Left lung (tissue), 4 donors: ENCODE measurements at regions not wholly inside any gene's neighbourhood (a gene's known extent, or its start where the extent isn't known, plus 50 kb on each side); places are given as distances from the start of the nearest gene placed in this dataset.

ENCODE experiments used
- ATAC-seq: fragments of 200-7000 bp; cut with Tn5 transposase; one replicate; pipeline ENCODE4 v1.9.1; 2020; ENCODE audit warnings: moderate library complexity
- DNase-seq, 4 donors: peaks; one replicate each; pipeline ENCODE4 v3.0.0-alpha.2; 2013 to 2020
- H3K27ac ChIP-seq, 2 donors: fragments of 200-600 bp; sonication (generic) in 1 of 2; one replicate each; pipeline versions ENCODE4 v1.5.0 to v1.8.0; 2020 to 2021
- H3K27me3 ChIP-seq, 2 donors: fragments of 200-600 bp; sonication (generic) in 1 of 2; one replicate each; pipeline versions ENCODE4 v1.5.0 to v1.8.0; 2020 to 2021
- H3K36me3 ChIP-seq, 2 donors: fragments of 200-600 bp; sonication (generic) in 1 of 2; one replicate each; pipeline versions ENCODE4 v1.5.0 to v1.8.0; 2020 to 2021
- H3K4me1 ChIP-seq, 2 donors: fragments of 200-600 bp; one replicate each; pipeline ENCODE4 v1.8.0; 2021
- H3K4me3 ChIP-seq, 2 donors: fragments of 200-600 bp; sonication (generic) in 1 of 2; one replicate each; pipeline versions ENCODE4 v1.5.0 to v1.8.0; 2020 to 2021; ENCODE audit warnings: mild to moderate bottlenecking in 1 of 2
- H3K9me3 ChIP-seq, 2 donors: fragments of 200-600 bp; sonication (generic) in 1 of 2; one replicate each; pipeline versions ENCODE4 v1.5.0 to v1.8.0; 2020 to 2021
- intact Hi-C, 2 donors: fragments of 100-400 bp; cut with DNase I; formaldehyde crosslinking; loops; one replicate each; pipeline versions ENCODE4 v1.11.2 to v1.14.2; 2022
- TF ChIP-seq, protein P1 (sequence below), 2 donors: fragments of 200-600 bp; sonication (generic) in 1 of 2; IDR thresholded peaks; one replicate each; pipeline versions ENCODE4 v1.5.0 to v1.8.0; 2021; ENCODE audit warnings: antibody characterized with exemption in 2 of 2
- donor health status: DM: no; HTN: yes; CAD: no.
- donor health status: DM: no; HTN: no; CAD: no.

DNA sequence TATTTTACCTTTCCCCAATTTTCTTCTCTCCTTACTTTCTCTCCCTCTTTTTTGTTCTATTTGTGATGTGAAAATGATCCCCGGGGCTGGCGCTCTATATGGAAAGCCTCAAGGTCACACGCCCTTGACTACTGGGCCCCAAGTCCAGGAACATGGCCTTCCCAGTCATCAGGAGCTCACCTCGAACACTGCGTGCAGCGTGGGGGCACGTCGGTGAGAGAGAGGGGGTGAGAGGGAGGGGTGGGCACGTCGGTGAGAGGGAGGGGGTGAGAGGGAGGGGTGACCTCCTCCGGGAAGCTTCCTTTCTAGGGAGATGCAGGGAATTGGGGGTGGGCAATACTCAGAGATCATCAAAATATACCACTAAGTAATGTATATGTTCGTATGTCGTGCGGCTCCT is 94.6 kb upstream of the TMPRSS2 start:
- Histone ChIP-seq H3K27ac (no peak overlapping the region), H3K27me3 (peaks cover 0 to 5% of the 10 kb centered on the region in 2 donors), H3K4me3 (no peak overlapping the region), H3K36me3 (no peaks in the 10 kb centered on the region), H3K4me1 (peaks cover 0 to 3% of the 10 kb centered on the region in 2 donors), H3K9me3 (no peaks in the 10 kb centered on the region)
- intact Hi-C loops, result no loop called here
- TF ChIP-seq, protein P1, sequence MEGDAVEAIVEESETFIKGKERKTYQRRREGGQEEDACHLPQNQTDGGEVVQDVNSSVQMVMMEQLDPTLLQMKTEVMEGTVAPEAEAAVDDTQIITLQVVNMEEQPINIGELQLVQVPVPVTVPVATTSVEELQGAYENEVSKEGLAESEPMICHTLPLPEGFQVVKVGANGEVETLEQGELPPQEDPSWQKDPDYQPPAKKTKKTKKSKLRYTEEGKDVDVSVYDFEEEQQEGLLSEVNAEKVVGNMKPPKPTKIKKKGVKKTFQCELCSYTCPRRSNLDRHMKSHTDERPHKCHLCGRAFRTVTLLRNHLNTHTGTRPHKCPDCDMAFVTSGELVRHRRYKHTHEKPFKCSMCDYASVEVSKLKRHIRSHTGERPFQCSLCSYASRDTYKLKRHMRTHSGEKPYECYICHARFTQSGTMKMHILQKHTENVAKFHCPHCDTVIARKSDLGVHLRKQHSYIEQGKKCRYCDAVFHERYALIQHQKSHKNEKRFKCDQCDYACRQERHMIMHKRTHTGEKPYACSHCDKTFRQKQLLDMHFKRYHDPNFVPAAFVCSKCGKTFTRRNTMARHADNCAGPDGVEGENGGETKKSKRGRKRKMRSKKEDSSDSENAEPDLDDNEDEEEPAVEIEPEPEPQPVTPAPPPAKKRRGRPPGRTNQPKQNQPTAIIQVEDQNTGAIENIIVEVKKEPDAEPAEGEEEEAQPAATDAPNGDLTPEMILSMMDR (IDR thresholded peaks at IDR 0.05), result no peak
- DNase-seq (peak in 1 of 4 donors; percentile 24), ATAC-seq (no peak)

DNA sequence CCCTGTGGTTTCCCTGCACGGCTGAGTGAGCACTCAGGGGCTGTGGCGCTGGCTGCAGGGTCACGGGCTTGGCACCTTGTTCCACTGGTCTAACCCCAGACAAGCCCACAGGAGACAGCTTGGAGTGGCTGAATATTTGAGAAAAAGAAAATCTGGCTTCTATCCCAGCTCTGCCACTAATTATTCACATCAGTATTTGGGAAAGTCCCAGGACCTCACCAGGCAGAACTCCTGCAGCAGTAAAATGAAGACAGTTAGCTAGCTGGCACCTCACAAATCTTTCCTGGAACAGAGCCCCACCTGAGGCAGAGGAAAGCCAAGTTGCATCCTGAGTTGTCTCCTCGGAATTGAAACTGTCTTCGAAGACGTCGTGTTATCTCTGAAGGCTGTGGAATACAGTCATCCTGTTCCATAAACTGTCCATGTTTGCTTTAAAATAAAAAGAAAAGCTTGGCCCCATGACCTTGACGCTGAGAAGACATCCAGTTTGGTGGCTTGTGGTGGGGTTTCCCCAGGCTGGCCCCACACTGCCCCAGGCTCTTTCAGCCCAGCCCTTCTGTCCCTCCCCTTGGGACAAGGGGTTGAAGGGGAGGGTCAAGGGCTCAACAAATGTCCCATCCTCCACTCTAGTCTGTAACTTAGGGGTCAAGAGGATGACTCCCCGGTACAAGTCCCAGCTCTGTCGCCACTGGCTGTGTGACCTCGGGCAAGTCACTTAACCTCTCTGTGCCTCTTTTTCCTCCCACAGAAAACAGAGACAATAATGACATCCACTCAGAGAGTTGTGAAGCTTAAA is 93.8 kb upstream of the TMPRSS2 start:
- TF ChIP-seq, protein P1 (IDR thresholded peaks at IDR 0.05), result no peak
- DNase-seq (peak in 1 of 4 donors; percentile 52), ATAC-seq (peak; percentile 57)
- Histone ChIP-seq H3K27me3 (peaks cover 0 to 5% of the 10 kb centered on the region in 2 donors), H3K36me3 (no peaks in the 10 kb centered on the region), H3K27ac (peak overlapping the region in 1 of 2 donors; percentile 13), H3K9me3 (no peaks in the 10 kb centered on the region), H3K4me3 (no peak overlapping the region), H3K4me1 (peaks cover 0 to 3% of the 10 kb centered on the region in 2 donors)
- intact Hi-C loops, result no loop called here

DNA sequence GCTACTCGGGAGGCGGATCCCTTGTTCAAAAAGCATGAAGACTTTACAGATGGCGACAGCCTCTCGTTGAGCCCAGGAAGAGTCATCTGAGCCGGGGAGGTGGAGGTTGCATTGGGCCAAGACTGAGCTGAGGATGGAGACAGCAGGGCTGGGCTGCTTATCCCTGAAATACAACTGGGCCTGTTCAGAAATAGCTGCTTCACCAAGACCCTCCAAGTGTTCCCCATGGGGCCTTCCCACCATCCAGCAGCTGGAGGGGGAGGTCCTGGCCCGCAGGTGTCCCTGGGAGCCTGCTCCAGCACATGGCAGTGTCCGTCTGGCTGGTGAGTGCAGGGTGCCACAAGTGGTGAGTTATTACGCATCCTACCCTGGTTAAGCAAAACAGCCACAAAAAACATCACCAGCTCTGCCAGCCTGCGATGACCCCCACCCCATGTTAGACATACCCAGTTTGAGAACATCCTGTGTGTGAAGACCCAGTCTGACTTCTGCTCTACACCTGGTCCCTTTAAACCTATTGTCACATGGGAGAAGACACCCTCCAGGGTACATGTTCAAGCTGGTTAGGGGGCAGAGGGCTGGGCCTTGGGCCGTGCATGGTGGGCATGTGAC is 93.1 kb upstream of the TMPRSS2 start:
- no peak for ATAC-seq
- Histone ChIP-seq H3K27me3 (peaks cover 0 to 5% of the 10 kb centered on the region in 2 donors), H3K4me1 (peaks cover 0 to 3% of the 10 kb centered on the region in 2 donors), H3K4me3 (no peak overlapping the region), H3K27ac (no peak overlapping the region), H3K36me3 (no peaks in the 10 kb centered on the region), H3K9me3 (no peaks in the 10 kb centered on the region)
- intact Hi-C loops, result no loop called here
- DNase-seq, result peak in 1 of 4 donors; percentile 23
- TF ChIP-seq, protein P1 (IDR thresholded peaks at IDR 0.05), result no peak

DNA sequence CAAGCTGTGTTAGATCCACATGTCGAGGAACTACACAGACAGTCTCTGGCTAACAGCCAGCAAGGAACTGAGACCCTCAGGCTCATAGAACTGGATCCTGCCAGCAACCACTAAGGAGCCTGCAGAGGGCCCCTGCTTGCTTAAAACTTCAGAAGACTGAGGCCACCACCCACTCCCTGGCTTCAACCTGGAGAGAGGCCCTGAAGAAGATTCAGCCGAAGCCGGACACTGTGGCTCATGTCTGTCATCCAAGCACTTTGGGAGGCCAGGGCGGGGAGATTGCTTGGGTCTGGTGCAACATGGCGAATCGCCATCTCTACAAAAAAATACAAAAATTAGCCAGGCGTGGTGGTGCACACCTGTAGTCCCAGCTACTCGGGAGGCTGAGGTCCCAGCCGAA is 92.6 kb upstream of the TMPRSS2 start:
- H3K4me1 ChIP-seq, result peaks cover 0 to 3% of the 10 kb centered on the region in 2 donors
- DNase-seq, result peak in 1 of 4 donors; percentile 16
- H3K36me3 ChIP-seq, result no peaks in the 10 kb centered on the region
- no peak overlapping the region for H3K27ac ChIP-seq
- TF ChIP-seq, protein P1 (IDR thresholded peaks at IDR 0.05), result no peak
- no peaks in the 10 kb centered on the region for H3K9me3 ChIP-seq
- peaks cover 0 to 3% of the 10 kb centered on the region in 2 donors for H3K27me3 ChIP-seq
- no peak overlapping the region for H3K4me3 ChIP-seq
- intact Hi-C loops, result no loop called here
- ATAC-seq, result no peak

DNA sequence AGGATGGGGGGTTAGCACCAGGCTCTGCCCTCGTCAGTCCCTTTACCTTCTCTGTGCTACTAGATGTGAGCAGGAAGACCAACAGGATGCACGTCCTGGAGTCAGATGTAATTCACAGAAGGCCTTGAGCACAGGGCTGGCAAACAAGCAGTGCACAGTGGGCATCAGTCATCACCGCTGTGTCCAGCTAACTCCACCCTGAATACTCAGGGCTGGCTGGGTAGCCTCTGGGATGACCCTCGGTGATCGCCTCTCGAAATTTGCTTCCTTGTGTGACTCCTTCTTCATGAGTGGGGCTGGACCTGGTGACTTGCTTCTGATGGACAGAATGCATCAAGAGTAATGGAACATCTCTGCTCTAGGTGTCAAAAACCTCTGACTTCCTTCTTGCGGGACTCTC is 92.2 kb upstream of the TMPRSS2 start:
- H3K27me3 ChIP-seq, result no peaks in the 10 kb centered on the region
- DNase-seq (peak in 1 of 4 donors; percentile 22), ATAC-seq (no peak)
- peaks cover 0 to 3% of the 10 kb centered on the region in 2 donors for H3K4me1 ChIP-seq
- TF ChIP-seq, protein P1 (IDR thresholded peaks at IDR 0.05), result no peak
- no peaks in the 10 kb centered on the region for H3K36me3 ChIP-seq
- no peak overlapping the region for H3K4me3 ChIP-seq
- H3K27ac ChIP-seq, result no peak overlapping the region
- intact Hi-C loops, result no loop called here
- no peaks in the 10 kb centered on the region for H3K9me3 ChIP-seq
